Hepatocyte (in vitro differentiated cells): ENCODE measurements at regions not wholly inside any gene's neighbourhood (a gene's known extent, or its start where the extent isn't known, plus 50 kb on each side); places are given as distances from the start of the nearest gene placed in this dataset.

ENCODE experiments used
- DNase-seq: peaks from one replicate; pipeline ENCODE4 v3.0.0-alpha.2; 2016; ENCODE audit warnings: low spot score
- H2AFZ ChIP-seq: fragments of 200-600 bp; sonication (generic); 2 replicates; pipeline ENCODE4 v1.6.0; 2016; ENCODE audit warnings: antibody characterized with exemption, mild to moderate bottlenecking
- H3K27ac ChIP-seq: fragments of 200-600 bp; sonication (generic); 2 replicates; pipeline ENCODE4 v1.5.1; 2016; ENCODE audit warnings: mild to moderate bottlenecking
- H3K27me3 ChIP-seq: fragments of 200-600 bp; sonication (generic); 2 replicates; pipeline ENCODE4 v1.6.1; 2016
- H3K36me3 ChIP-seq: fragments of 200-600 bp; sonication (generic); replicated peaks from 2 replicates; pipeline ENCODE4 v1.5.1; 2016; ENCODE audit warnings: low read depth; ENCODE audit not compliant: insufficient read depth
- H3K4me1 ChIP-seq: fragments of 200-600 bp; sonication (generic); 2 replicates; pipeline ENCODE4 v1.5.1; 2016; ENCODE audit warnings: mild to moderate bottlenecking, moderate library complexity; ENCODE audit not compliant: insufficient read depth
- H3K4me2 ChIP-seq: fragments of 200-600 bp; sonication (generic); 2 replicates; pipeline ENCODE4 v1.6.0; 2016
- H3K4me3 ChIP-seq: fragments of 200-600 bp; sonication (generic); 2 replicates; pipeline ENCODE4 v1.5.1; 2016; ENCODE audit warnings: mild to moderate bottlenecking
- H3K79me2 ChIP-seq: fragments of 200-600 bp; sonication (generic); 2 replicates; pipeline ENCODE4 v1.6.0; 2017; ENCODE audit warnings: mild to moderate bottlenecking
- H3K9me2 ChIP-seq: fragments of 200-600 bp; sonication (generic); replicated peaks from 2 replicates; pipeline ENCODE4 v1.6.0; 2017; ENCODE audit warnings: mild to moderate bottlenecking; ENCODE audit not compliant: insufficient read depth
- H3K9me3 ChIP-seq: fragments of 200-600 bp; sonication (generic); 2 replicates; pipeline ENCODE4 v1.5.1; 2016; ENCODE audit warnings: low read depth, mild to moderate bottlenecking
- H4K20me1 ChIP-seq: fragments of 200-600 bp; sonication (generic); 2 replicates; pipeline ENCODE4 v1.6.0; 2016; ENCODE audit warnings: mild to moderate bottlenecking; ENCODE audit not compliant: insufficient read depth, poor library complexity, severe bottlenecking
- CTCF ChIP-seq: fragments of 200-600 bp; sonication (generic); IDR thresholded peaks from 2 replicates; pipeline ENCODE4 v1.5.1; 2016; ENCODE audit warnings: antibody characterized with exemption, mild to moderate bottlenecking; ENCODE audit not compliant: poor library complexity
- EZH2 ChIP-seq: fragments of 200-600 bp; sonication (generic); IDR thresholded peaks from 2 replicates; pipeline ENCODE4 v1.6.1; 2016; ENCODE audit warnings: antibody characterized with exemption, mild to moderate bottlenecking, borderline replicate concordance
- EZH2phosphoT487 ChIP-seq: fragments of 200-600 bp; sonication (generic); IDR thresholded peaks from one replicate; pipeline ENCODE4 v1.6.1; 2018; ENCODE audit warnings: antibody characterized with exemption, mild to moderate bottlenecking, low read depth, moderate library complexity; ENCODE audit not compliant: unreplicated experiment, severe bottlenecking
- WGBS: methylation state at CpG from one replicate; pipeline ENCODE4 v1.1.6; 2016; ENCODE audit warnings: low lambda C conversion rate; ENCODE audit errors: missing lambda C conversion rate; 5-methylcytosine and 5-hydroxymethylcytosine counted together

- WGBS, result 79% methylated on average over 18 of the region's 18 CpGs
- Histone ChIP-seq H3K36me3 (no peaks in the 10 kb centered on the region), H3K27ac (peak overlapping the region; percentile 63), H4K20me1 (no peaks in the 10 kb centered on the region), H3K4me2 (no peak overlapping the region), H2AFZ (no peak overlapping the region), H3K79me2 (no peaks in the 10 kb centered on the region), H3K4me1 (peaks cover 8% of the 10 kb centered on the region), H3K4me3 (no peak overlapping the region), H3K27me3 (no peaks in the 10 kb centered on the region), H3K9me2 (no peaks in the 10 kb centered on the region), H3K9me3 (no peaks in the 10 kb centered on the region)
- TF ChIP-seq CTCF (no peak), EZH2 (no peak), EZH2phosphoT487 (no peak)
- DNase-seq, result no peak
These were observed 122.1 kb downstream of the LRIG2 start for GRCh38 chr1:113194846-113195830.

GRCh38 chr1:113197719-113198330, 124.8 kb downstream of the LRIG2 start:
- H3K4me2 ChIP-seq, result no peak overlapping the region
- H3K36me3 ChIP-seq, result no peaks in the 10 kb centered on the region
- no peaks in the 10 kb centered on the region for H3K9me2 ChIP-seq
- no peaks in the 10 kb centered on the region for H3K79me2 ChIP-seq
- no peaks in the 10 kb centered on the region for H3K27me3 ChIP-seq
- H3K4me3 ChIP-seq, result no peak overlapping the region
- H2AFZ ChIP-seq, result no peak overlapping the region
- H4K20me1 ChIP-seq, result no peaks in the 10 kb centered on the region
- peaks cover 9% of the 10 kb centered on the region for H3K4me1 ChIP-seq
- no peak for TF ChIP-seq EZH2
- no peak overlapping the region for H3K27ac ChIP-seq
- WGBS, result 68% methylated on average over 13 of the region's 13 CpGs
- DNase-seq, result no peak
- no peaks in the 10 kb centered on the region for H3K9me3 ChIP-seq

GRCh38 chr1:113198806-113199205, 125.8 kb downstream of the LRIG2 start:
- H3K4me1 ChIP-seq, result peaks cover 9% of the 10 kb centered on the region
- no peak overlapping the region for H2AFZ ChIP-seq
- no peaks in the 10 kb centered on the region for H3K9me2 ChIP-seq
- H3K27me3 ChIP-seq, result no peaks in the 10 kb centered on the region
- no peak overlapping the region for H3K4me3 ChIP-seq
- DNase-seq, result no peak
- no peaks in the 10 kb centered on the region for H3K36me3 ChIP-seq
- no peaks in the 10 kb centered on the region for H3K9me3 ChIP-seq
- no peak overlapping the region for H3K27ac ChIP-seq
- no peaks in the 10 kb centered on the region for H3K79me2 ChIP-seq
- H3K4me2 ChIP-seq, result no peak overlapping the region
- H4K20me1 ChIP-seq, result no peaks in the 10 kb centered on the region
- WGBS, result 98% methylated on average over 24 of the region's 24 CpGs
- TF ChIP-seq EZH2phosphoT487 (no peak), EZH2 (no peak), CTCF (no peak)

GRCh38 chr1:113199760-113200455, 126.9 kb downstream of the LRIG2 start:
- TF ChIP-seq CTCF (no peak), EZH2 (no peak), EZH2phosphoT487 (no peak)
- 41% methylated on average over 8 of the region's 8 CpGs for WGBS
- peaks cover 9% of the 10 kb centered on the region for H3K4me1 ChIP-seq
- H3K27ac ChIP-seq, result peak overlapping the region; percentile 55
- H3K79me2 ChIP-seq, result no peaks in the 10 kb centered on the region
- no peaks in the 10 kb centered on the region for H4K20me1 ChIP-seq
- DNase-seq, result no peak
- H3K4me2 ChIP-seq, result no peak overlapping the region
- no peak overlapping the region for H3K4me3 ChIP-seq
- no peak overlapping the region for H2AFZ ChIP-seq
- H3K36me3 ChIP-seq, result no peaks in the 10 kb centered on the region
- no peaks in the 10 kb centered on the region for H3K9me2 ChIP-seq
- peaks cover 5% of the 10 kb centered on the region for H3K9me3 ChIP-seq
- no peaks in the 10 kb centered on the region for H3K27me3 ChIP-seq
